NCI-H82 treated with DMSO at 0.1 percent for 48 hours (cell line): ENCODE measurements at regions not wholly inside any gene's neighbourhood (a gene's known extent, or its start where the extent isn't known, plus 50 kb on each side); places are given as distances from the start of the nearest gene placed in this dataset.

ENCODE experiments used
- DNase-seq: peaks from one replicate; lab custom pipeline; 2025; ENCODE audit not compliant: unreplicated experiment; lab: John Stamatoyannopoulos, UW

DNA sequence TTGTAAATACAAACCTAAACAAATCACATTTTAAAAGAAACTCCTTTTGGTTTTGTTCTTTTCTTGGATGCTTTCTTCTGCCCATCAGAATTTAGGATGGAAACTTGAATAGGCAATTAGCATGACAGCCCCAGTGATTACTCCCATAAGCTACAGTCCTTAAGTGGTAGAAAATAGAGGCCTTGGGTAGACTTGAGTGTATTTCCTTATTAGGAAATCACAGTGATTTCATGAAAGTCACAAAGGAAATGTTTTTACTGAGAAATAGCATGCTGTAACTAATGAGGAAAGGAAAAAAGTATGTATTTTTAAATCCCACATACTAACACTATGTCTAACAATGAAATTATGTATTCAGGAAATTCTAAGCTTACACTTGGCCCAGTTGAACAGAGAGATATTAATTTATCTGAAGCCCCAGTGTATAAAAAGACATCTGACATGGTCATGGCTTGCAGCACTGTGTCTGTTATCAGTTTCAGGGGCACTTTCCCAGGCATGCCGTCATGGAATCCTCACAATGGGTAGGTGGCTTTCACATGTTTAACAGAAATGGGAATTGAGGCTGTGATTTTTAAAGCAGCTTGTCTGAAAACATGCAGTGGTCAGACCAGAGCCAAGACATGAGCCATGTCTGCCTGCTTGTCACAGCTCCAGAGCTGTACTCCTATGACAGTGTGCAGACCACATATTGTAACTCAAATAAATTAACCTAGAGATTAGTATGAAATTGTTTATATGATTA is 79.7 kb upstream of the TRIB2 start:
- DNase-seq = no peak

DNA sequence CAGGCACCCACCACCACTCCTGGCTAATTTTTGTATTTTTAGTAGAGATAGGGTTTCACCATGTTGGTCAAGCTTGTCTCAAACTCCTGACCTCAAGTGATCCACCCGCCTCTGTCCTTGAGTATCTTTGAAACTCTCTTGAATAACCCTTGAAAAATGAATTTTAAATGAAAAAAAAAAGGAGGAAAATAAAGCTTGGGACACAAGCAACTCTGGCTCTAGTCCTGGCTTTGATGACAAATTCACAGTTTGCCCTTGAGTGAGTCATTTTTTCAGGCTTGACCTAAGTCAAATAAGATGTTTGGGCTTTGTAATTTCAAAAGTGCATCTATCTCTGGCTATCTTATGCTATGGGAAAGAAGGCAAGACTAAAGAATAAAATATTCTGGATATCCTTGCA is 79.0 kb upstream of the TRIB2 start:
- DNase-seq = no peak

DNA sequence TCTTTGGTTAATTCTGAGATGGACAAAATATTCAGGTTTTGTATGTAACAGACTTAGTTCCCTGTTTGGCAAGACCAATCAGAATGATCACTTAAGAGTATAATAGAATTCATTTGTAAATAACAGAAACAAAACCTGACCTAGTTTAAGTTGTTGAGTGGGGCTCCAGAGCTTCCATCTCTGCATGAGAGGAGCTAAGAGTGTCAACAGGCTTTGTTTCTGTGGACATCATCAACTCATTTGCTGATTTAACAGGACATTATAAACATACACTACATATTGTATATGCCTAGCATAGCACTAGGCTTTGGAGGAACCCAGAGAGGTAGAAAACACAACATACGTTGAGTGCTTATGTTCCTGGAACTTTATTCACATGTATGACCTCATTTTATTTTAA is 75.3 kb upstream of the TRIB2 start:
- DNase-seq = no peak

DNA sequence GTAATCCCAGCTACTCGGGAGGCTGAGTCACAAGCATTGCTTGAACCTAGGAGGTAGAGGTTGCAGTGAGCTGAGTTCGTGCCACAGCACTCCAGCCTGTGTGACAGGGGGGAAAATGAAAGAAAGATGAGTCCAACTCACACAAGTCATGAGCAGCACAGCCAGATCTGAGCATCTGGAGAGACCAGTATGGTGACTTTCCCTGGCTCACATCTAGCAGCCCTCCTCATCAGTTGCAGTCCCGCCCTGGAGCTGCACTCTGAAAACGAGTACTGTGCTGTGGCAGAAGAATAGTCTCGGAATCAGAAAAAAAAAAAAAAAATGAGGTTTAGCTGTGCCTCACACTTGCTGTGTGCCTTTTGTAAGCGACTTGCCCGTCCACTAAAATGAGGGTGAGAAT is 74.4 kb upstream of the TRIB2 start:
- no peak for DNase-seq

DNA sequence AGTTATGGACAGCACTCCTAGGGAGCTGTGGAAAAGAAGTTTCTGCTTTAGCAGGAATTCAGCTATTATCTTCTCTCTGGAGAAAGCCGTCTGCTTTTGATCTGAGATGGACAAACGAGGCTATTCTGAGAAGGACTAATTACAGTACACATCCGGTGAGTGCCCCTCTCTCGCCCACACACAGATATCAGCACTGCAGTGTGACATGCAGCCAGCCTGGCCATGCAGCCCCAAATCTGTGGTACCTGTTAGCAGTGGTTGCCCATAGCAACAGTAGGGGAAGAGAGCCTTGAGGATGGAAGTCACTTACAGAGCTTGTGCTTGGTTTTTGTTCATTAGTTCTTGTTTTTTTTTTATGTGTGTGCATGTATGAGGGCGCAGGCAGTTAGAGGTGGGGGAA is 73.9 kb upstream of the TRIB2 start:
- DNase-seq = no peak

DNA sequence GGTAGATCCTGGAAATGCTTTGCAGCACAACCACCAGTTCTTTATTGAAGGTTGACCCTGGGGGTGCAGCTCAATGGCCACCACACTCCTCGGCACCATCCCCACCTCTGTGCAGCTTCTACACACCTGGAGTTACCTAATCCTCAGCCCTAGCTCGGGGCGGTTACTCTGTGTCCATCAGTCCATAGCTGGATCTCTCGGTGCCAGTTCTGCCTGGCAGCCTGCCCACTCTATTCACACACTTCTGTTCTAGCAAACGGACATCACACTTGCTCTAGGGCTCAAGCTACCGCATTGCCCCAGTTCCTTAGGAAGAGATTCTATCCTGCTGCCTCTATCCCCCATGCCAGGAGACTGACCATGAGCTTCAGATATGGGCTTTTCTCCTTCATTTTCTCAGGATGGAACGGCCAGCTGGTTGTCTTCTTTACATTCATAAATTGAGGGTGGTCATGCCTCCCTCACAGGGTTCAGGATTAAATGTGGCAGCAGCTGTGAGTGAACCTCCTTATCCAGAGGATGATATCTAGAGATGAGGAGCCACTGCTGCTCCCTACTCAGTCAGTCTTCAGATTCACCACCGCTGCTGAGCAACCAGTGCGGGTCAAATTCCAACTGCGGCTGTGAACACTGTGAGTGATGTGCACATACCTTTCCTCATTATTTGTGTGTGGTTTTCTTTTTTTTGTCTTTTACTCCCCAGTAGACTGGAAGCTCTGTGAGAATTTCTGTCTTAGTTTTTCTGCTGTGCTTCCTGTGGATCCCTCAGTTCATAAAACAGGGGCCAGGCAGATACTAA is 66.9 kb upstream of the TRIB2 start:
- no peak for DNase-seq

DNA sequence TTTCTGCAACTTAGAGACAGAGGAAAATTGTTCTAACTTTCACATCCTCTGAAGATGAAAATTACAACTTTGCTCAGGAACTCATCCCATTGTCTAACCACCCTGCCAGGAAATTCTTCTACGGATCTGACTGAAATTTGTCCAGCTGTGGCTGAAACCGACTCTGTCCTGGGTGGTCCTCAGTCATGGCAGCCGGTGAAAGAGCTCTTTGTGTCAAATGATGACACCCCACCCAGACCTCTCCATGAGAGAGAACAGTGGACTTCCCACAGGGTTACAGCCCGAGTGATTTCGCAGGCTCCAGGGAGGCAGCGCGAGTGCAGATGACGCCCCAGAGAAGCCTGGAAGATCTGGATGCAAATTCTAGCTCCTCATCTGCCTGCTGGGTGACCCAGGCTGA is 65.1 kb upstream of the TRIB2 start:
- no peak for DNase-seq

DNA sequence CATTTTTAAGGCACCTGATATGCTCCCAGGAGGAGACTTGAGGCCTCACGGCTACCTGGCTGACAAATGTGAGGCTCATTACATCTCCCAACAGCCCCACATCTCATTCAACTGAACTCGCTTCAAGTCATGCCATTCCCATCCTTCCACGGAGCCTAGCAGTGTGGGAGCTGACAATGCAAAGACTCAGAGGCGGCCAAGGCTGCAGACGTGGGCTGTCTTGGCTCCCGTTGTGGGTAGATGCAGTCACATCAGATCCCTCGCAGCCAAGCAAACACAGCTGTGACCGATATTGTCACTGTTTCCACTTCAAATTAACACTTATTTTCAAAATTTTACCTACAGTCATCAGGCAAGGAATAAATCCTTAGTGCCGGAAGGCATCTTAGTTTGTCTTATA is 64.0 kb upstream of the TRIB2 start:
- no peak for DNase-seq

DNA sequence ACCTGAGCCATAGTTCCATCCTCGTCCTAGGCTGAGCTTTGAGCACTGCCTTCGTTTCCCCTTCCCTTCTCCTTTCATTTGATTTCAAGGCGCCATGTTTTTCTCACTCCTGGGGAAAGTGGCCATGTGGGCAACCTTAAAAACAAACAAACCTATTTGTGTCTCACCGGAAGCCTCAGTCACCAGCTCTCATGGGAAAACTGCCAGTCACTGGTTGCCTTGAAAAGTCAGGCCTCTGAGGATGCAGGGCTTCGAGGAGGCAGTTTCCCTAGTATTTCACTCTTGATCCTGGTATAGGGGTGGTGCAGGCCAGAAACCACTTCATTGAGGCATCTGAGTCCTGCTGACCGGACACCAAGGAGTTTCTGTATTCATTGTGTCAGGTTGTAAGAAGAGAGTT is 59.2 kb upstream of the TRIB2 start:
- DNase-seq = no peak

DNA sequence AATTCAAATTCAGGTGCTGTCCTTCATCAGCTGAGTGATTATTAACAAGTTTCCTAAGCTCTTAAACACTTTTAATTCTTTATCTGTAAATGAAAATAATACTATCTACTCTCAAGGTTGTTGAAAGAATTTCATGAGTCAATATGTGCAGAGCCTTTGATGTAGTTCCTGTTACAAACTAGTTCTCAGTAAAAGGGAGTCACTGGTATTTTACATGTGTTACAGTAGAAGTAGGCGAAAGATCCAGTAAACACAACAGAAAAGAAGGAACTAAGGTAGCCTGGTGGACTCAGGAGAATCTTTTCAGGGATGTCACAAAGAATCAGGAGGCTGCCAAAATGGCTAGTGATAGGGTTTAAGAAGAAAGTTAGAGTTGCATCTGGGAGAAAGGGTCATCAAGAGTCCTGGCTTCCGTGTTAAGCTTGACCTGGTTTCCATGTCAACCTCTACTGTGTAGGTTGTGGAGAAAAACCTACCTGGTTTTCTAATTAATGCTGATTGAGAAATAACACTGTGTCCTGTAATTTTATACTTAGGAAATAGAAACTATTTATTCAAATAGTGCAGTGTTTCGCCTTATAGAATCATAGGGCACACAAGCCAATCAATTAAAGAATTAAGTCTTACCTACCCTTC is 58.3 kb upstream of the TRIB2 start:
- no peak for DNase-seq

DNA sequence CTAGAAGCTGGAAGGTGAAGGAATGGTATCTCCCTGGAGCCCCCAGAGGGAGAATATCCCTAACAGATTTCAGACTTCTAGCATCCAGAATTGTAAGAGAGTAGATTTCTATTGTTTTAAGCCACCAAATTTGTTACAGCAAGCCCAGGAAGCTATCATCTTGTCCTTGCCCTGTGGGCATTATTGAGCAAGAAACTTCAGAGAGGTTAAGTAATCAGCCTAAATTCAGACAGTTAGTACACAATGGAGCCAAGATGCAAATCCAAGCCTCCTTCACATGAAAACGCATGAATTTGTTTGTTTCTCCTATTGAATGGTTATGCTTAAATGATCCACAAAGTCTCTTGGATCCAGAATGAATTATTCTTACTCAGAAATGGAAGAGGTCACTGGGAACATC is 55.2 kb upstream of the TRIB2 start:
- no peak for DNase-seq

DNA sequence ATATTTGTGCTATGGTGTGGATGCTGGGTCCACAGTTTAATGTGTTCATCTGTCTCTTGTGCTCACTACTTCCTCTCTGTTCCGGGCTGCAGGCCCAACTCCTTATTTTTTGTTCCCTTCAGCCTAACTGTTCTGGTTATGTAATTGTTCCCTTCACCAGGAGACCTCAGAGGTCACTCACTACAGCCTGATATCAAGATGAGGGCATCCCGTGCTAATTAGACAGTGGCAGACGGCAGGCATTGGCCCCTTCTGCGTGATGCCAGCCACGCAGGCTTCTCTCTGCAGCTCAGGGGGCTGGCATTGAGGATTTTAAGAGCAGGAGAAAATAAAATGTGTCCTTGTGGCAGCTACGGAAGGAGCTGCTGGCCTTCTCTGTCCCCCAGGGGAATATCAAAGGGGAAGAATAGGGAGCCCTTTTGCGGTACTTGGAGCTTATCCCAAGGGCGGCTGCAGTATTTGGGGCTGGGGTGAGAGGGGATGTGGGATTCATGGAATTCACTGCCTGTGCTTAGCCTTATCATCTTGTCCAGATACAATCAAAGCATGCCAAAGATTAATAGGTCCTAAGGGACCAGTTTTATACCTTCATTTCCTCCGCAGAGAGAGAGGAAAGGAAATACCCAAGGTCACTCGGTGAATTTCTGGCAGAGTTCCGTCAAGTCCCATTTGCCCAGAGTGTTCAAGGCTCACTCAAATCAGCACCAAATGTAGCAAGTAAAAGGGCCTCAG is 53.3 kb upstream of the TRIB2 start:
- no peak for DNase-seq

DNA sequence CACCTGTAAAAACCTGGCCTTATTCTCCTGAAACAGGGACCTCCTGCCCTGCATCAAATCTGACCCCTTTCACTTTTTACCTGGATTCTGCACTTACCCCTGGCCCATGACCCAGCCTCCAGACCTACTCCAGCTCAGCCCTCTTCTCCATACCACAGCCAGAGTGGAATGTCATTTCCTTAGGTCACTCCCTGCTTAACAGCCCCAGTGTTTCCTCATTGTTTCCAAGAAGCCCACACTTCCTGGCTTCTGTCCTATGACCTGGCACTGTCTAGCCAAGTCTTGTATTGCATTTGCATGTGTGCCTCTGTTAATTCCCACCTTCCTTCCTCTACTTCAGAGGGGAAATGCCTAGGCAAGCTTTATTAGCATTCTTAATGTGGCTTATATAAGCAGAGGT is 51.4 kb upstream of the TRIB2 start:
- no peak for DNase-seq

DNA sequence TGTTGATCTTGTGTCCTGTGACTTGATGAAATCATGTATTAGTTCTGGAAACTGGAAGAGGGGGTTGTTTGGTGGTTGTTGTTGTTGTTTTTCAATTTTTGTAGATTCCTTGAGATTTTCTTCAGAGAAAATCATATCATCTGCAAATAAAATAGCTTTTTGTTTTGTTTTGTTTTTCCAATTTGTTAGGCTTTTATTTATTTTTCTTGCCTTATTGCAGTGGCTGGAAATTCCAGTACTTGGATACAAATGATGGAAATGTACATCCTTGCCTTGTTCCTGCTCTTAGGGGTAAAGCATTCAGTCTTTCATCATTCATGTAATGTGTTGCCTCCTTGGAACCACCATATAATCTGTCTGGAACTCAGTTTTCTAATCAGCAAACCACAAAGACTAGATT is 50.3 kb upstream of the TRIB2 start:
- no peak for DNase-seq
